ENCODE measurements at regions not wholly inside any gene's neighbourhood (a gene's known extent, or its start where the extent isn't known, plus 50 kb on each side); places are given as distances from the start of the nearest gene placed in this dataset.
"Not testable (repeated sequence)": the region's sequence is repeated elsewhere in the genome, so short reads cannot be mapped to it uniquely, and the experiment has no call there.

DNA sequence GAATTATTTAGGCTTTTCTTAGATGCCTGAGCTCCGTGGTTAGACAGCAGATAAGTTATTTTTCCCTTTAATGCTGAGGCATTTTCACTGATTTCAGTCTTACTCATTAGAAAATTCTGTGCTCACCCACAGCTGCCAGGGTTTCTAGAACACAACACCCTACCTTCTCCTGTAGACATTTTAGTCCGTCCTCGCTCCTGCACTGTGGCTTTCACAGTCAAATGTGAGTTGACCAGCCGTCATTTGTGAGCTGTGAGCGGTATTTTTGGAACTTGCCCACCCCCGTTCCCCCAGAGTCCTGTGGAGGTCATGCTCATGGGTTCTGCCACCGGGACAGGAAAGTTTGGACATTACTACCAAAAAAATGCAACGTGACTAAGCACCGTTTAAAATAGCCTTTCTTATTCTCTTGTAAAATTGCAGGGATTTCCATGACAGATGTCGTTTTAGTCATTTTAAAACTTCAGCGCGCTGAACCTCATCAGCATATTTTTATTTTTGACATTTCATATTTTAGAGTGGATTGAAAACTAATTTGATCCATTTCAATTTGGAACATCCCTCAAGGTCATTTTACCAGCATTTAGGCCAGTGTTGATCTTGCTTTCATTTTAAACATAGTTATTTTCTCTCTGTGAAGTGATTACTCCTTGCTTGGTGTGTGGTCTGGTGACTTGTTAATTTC lies 249.6 kb upstream of the PLGLB2 start:
- DNase-seq, result not testable (repeated sequence)

- DNase-seq, result not testable (repeated sequence)
These were observed 249.0 kb upstream of the PLGLB2 start for GRCh38 chr2:87498854-87499238.

- DNase-seq, result not testable (repeated sequence)
These were observed 248.0 kb upstream of the PLGLB2 start for GRCh38 chr2:87499860-87500259.

DNA sequence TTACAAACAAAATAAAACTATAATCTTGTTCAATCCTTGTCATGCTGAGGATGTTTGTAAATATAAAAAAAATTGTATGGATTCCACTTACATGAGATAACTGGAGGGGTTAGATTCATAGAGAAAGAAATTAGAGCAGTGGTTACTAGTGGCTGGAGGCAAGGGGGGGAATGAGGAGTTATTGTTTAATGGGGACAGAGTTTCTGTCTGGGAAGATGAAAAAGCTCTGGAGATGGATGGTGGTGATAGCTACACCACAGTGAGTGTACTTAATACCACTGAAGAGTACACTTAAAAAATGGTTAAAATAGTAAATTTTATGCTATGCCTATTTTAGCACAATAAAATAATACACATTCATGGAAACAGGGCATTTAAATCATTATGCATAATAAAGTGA lies 247.5 kb upstream of the PLGLB2 start:
- DNase-seq, result not testable (repeated sequence)

DNA sequence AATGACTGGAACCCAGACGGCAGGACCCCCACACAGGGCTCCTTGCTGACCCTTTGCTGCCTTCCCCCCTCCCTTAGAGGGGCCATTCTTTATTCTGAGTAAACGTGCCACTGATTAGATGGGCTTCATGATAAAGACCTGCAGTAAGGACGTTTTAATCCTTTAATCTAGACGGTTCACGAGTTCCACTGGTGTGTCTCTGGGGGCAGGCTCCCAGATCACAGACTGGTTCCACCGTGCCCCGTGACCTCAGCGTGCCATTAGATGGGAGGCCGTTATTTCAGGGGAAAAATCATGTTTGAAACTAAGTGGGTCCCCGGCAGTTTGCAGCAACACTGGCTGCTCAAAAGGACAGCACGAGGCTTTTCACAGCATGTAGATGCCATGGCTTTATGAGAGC lies 246.9 kb upstream of the PLGLB2 start:
- DNase-seq, result not testable (repeated sequence)

DNA sequence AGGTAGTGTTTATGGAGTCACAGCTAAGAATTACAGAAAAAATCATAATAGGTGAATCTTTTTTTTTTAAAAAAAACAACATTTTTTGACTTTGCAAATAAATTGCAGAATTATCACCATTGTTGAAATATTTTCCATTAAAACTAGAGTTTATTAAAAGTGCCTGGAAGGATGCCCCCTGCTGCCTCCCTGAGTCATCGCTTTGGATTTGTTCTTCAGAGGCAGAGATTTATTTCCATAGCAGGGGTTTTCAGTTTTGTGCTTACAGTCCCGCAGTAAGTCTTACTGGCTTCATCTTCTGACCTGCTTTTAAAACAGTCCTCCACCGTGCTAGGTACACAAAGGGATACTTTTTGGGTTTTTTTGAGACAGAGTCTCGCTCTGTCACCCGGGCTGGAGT lies 244.9 kb upstream of the PLGLB2 start:
- DNase-seq, result not testable (repeated sequence)

- DNase-seq, result not testable (repeated sequence)
These were observed 242.6 kb upstream of the PLGLB2 start for GRCh38 chr2:87505239-87505638.

DNA sequence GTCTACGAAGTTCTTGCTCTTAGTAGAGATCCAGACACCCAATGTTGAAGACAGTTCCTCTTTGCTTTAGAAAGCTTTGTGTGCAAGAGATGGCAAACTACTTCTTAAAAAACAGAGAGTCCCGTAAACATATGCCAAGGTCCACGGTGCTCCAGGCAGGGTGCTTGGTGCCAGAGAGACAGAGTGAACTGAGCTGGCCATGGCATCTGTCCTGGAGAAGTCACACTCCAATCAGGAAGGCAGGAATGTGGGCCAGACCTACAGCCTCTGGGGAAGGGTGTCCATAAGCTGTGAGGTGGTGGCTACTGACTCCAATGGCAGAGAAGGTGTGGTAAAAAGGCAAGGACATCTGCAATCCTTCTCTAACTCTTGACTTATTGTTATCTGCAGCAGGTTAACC lies 242.0 kb upstream of the PLGLB2 start:
- DNase-seq, result not testable (repeated sequence)

DNA sequence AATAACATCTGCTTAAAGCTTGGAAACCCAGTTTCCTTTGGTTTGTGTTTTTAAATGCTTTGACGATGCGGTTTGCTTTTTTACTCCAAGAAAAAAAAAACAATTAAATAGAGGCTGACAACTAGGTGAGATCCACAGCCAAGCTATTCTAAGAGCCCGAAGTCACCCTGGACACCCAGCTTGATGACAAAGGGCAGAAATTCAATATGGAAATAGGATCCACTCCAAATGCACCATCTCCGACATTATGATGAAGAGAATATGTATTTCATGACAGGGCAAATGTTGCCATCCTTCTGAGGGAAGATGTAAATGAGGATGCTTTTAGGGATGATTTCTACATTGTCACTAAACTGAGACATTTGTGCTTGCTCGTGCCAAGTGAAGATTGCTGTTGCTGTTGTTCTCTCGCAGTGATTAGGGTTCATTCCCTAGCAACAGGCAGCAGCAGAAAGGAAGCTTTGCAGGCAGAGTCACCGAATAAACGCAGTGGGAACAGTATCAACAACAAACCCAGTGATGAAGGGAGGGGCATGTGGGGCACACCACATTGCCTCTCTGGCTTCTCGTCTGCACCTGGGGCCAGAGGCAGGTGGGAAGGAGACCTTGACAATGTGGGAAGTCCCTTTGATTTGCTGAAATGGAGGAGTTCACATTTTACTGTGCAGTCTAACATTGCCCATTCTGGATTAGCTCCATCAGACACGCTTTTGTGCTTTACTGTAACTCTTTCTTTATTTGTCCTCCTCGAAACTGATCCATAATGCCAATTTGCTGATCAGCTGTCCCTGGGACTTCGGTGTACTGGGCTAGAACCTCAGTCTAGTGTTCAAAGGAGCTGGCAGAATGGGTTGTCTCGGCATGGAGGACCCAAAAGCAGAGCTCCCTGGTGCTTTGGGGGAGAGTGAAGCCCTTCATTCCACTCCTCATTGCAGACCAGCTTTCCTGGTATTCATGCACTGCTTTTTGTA lies 240.2 kb upstream of the PLGLB2 start:
- not testable (repeated sequence) for DNase-seq

- DNase-seq, result not testable (repeated sequence)
These were observed 236.6 kb upstream of the PLGLB2 start for GRCh38 chr2:87511195-87511778.

GRCh38 chr2:87512864-87513530 lies 234.9 kb upstream of the PLGLB2 start:
- not testable (repeated sequence) for DNase-seq

DNA sequence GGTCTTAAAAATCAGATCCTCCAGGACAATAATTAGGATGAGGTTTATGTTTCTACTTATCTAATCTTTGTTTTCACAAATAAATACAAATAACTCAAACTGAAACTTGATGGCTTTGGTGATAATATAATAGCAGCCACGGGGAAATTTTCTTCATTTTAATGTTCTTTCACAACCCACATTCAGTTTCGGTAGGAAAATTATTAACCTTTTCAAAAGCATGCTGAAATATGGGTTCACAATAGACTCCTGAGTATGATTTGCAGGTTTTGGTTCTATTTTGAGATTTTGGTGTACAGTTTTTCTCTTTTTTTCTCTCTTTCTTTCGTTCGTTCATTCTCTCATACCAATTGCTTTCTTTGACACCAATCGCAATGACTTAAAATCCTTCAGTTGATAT lies 233.9 kb upstream of the PLGLB2 start:
- not testable (repeated sequence) for DNase-seq

DNA sequence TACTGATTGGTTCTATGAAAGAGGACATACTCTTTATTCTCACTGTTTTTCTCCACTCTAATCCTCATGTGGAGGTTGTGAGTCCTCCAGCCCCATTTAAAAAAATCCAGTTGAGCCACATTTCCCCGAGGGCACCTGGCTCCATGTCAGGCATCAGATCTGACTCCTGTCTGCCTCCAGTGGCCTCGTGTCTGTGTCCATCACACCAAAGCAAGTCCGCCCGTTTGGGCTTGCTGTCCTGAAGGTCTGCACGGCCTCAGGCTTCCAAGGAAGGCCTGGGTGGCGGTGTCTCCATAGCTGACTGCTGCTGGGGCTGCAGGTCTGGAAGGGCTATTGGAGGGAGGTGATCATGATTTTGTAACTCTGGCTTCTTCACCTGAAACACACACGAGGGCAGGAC lies 233.4 kb upstream of the PLGLB2 start:
- not testable (repeated sequence) for DNase-seq

- not testable (repeated sequence) for DNase-seq
These were observed 232.7 kb upstream of the PLGLB2 start for GRCh38 chr2:87515226-87515625.

DNA sequence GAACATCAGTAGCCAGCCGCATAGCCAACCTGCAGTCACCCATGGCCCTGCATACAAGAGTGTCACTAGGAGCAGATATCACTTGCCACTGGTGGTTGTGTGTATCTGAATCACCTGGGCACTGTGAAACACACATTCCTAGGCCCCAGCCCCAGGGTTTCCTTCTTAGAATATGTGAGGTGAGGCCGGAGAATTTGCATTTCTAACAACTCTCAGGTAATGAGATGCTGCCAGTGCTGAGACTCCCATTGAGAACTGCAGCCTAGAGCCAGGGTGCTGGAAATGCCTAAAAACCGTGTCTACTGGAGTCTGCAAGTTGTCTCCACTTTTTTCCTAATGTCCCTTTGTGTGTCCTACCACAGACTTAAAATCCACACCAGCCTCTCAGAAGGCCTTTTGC lies 232.0 kb upstream of the PLGLB2 start:
- not testable (repeated sequence) for DNase-seq

GRCh38 chr2:87516369-87516967 lies 231.4 kb upstream of the PLGLB2 start:
- DNase-seq, result not testable (repeated sequence)

DNA sequence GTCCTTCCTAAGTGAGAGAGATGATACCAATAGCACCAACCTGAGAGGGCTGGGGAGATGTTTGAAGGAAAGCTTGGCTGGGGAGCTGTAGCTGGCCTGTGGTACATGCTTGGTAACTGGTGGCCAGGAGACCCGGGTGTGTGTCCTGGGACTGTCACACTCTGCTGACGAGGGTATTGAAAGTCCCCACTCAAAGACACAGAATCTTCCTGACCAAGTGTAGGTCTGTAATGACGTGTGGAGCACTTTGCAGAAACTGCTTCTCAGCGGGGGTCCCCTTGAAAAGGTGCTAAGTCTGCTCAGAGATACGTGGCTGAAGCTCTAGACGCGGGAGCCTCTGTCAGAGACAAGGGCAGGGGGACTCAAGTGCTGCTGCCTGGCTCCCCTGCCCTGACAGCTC lies 230.4 kb upstream of the PLGLB2 start:
- not testable (repeated sequence) for DNase-seq

- not testable (repeated sequence) for DNase-seq
These were observed 229.8 kb upstream of the PLGLB2 start for GRCh38 chr2:87518066-87518465.

DNA sequence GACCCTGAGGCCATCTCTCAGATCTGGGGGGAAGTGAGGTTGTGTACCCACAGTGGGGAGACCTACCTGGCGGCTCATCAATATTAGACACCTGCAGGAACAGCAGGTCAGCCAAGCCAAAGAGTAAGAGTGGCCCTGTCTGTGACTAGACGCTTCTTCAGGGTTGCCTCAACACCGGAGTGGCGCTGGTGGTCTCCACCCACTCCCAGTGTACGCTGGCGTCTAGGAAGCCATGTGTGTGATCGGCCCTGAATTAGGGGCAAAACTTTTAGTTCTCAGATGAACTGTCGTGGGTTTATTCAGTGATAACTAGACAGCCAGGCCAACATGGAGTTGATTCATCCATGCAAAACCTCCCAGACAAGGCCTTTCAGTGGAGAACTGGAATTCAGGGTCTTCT lies 229.3 kb upstream of the PLGLB2 start:
- not testable (repeated sequence) for DNase-seq

- DNase-seq, result not testable (repeated sequence)
These were observed 228.5 kb upstream of the PLGLB2 start for GRCh38 chr2:87519158-87520011.

DNA sequence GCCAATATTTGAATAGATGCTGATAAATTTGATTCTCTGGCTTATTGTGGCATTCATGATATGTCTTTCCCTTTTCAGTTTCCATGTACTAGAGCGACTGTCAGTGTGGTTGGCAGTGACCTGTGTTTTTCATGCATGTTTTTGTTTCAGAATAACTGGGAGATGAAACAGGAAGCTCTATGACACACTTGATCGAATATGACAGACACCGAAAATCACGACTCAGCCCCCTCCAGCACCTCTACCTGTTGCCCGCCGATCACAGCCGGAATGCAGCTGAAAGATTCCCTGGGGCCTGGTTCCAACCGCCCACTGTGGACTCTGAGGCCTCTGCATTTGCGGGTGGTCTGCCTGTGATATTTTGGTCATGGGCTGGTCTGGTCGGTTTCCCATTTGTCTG lies 226.8 kb upstream of the PLGLB2 start:
- not testable (repeated sequence) for DNase-seq

All from NCI-H226 (cell line).